Panc1 (cell line): ENCODE measurements at regions not wholly inside any gene's neighbourhood (a gene's known extent, or its start where the extent isn't known, plus 50 kb on each side); places are given as distances from the start of the nearest gene placed in this dataset.

Source experiments
- ATAC-seq: fragments of 200-7000 bp; cut with Tn5 transposase; 2 replicates; pipeline ENCODE4 v1.9.1; 2020; ENCODE audit warnings: mild to moderate bottlenecking, moderate library complexity
- BruUV-seq: library from RNA; stranded (reverse); fragments of 400-500 nt; replicated peaks from 2 replicates; lab custom pipeline; 2021; lab: Mats Ljungman, UMichigan
- CTCF ChIA-PET: fragments of 300-600 bp; sonication (Branson Sonifier 250); formaldehyde crosslinking; loops from one replicate; lab custom pipeline; 2022; ENCODE audit warnings: antibody characterized with exemption; lab: Charles Lee
- POLR2A ChIA-PET: fragments of 300-600 bp; sonication (Branson Sonifier 250); formaldehyde crosslinking; loops from one replicate; lab custom pipeline; 2022; ENCODE audit warnings: antibody characterized with exemption; lab: Charles Lee
- DNase-seq: peaks from one replicate; pipeline ENCODE4 v3.0.0-alpha.2; 2010; ENCODE audit warnings: low read depth, low spot score
- H3K27ac ChIP-seq: 2 replicates; pipeline ENCODE4 v1.5.1; 2011; ENCODE audit warnings: mild to moderate bottlenecking, low read length, inconsistent platforms
- H3K27me3 ChIP-seq: fragments of 200-500 bp; sonication (Bioruptor generic); 2 replicates; pipeline ENCODE4 v1.6.0; 2014; ENCODE audit warnings: low read length, inconsistent platforms; ENCODE audit not compliant: control insufficient read depth, insufficient read depth
- H3K36me3 ChIP-seq: fragments of 200-500 bp; sonication (Bioruptor generic); 2 replicates; pipeline ENCODE4 v1.5.1; 2014; ENCODE audit warnings: inconsistent platforms, mild to moderate bottlenecking, low read length, moderate library complexity; ENCODE audit not compliant: control insufficient read depth, insufficient read depth
- H3K4me1 ChIP-seq: 2 replicates; pipeline ENCODE4 v1.5.1; 2011; ENCODE audit warnings: inconsistent platforms, mild to moderate bottlenecking, low read length, moderate library complexity; ENCODE audit not compliant: control insufficient read depth, insufficient read depth
- H3K4me3 ChIP-seq, 2 experiments: 2 replicates each; pipeline ENCODE4 v1.5.1; 2011 to 2012; ENCODE audit warnings: low read depth in 2 of 2, low read length in 2 of 2, mild to moderate bottlenecking in 2 of 2, inconsistent platforms in 1 of 2, moderate library complexity in 1 of 2
- H3K9me3 ChIP-seq: fragments of 200-500 bp; sonication (Bioruptor generic); 2 replicates; pipeline ENCODE4 v1.5.1; 2014; ENCODE audit warnings: low read depth, mild to moderate bottlenecking, inconsistent platforms, low read length, moderate library complexity; ENCODE audit not compliant: control insufficient read depth, insufficient read depth
- CTCF ChIP-seq: fragments of 450-650 bp; IDR thresholded peaks from 2 replicates; pipeline ENCODE4 v1.5.1; 2017; ENCODE audit warnings: mild to moderate bottlenecking
- POLR2AphosphoS5 ChIP-seq: IDR thresholded peaks from 2 replicates; pipeline ENCODE4 v1.6.1; 2012; ENCODE audit warnings: mild to moderate bottlenecking, low read depth, low read length, moderate library complexity
- REST ChIP-seq, 2 experiments: IDR thresholded peaks; 2 replicates each; pipeline ENCODE4 v1.6.1; 2011 to 2012; ENCODE audit warnings: low read depth in 2 of 2, control low read depth in 1 of 2, low read length in 1 of 2, mild to moderate bottlenecking in 1 of 2, moderate library complexity in 1 of 2; ENCODE audit not compliant: insufficient read depth in 1 of 2
- SIN3A ChIP-seq: IDR thresholded peaks from 2 replicates; pipeline ENCODE4 v1.6.1; 2012; ENCODE audit warnings: low read depth, mild to moderate bottlenecking, low read length, moderate library complexity, borderline replicate concordance; ENCODE audit not compliant: insufficient read depth
- TCF7L2 ChIP-seq: IDR thresholded peaks from 2 replicates; pipeline ENCODE4 v1.6.1; 2011; ENCODE audit warnings: mild to moderate bottlenecking, low read depth, low read length, inconsistent platforms
- in situ Hi-C: cut with HindIII; loops from 2 replicates; pipeline ENCODE4 v1.10.0; 2016; ENCODE audit warnings: low sequenced_read_pairs, low pct_unique_long_range_greater_than_20kb
- intact Hi-C: fragments of 100-400 bp; cut with micrococcal nuclease; formaldehyde crosslinking; loops from one replicate; pipeline ENCODE4 v1.10.0; 2022; ENCODE audit not compliant: unreplicated experiment

- Histone ChIP-seq H3K27ac (no peak overlapping the region), H3K4me1 (no peaks in the 10 kb centered on the region), H3K36me3 (no peaks in the 10 kb centered on the region), H3K27me3 (no peaks in the 10 kb centered on the region), H3K4me3 (no peak overlapping the region), H3K9me3 (no peaks in the 10 kb centered on the region)
- no TSS peak for BruUV-seq
- TF ChIP-seq REST (IDR thresholded peaks at IDR 0.05; ENCODE audit: insufficient read depth in 1 of 2, low read depth in 2 of 2, low read length in 1 of 2) (no peak), POLR2AphosphoS5 (no peak), TCF7L2 (no peak), CTCF (no peak), SIN3A (no peak)
- ATAC-seq: no peak
- DNase-seq: no peak
- POLR2A ChIA-PET: no interaction called here
- in situ Hi-C loops: no loop called here
- CTCF ChIA-PET: no interaction called here
- intact Hi-C loops: no loop called here
Observed at GRCh38 chr2:41706286-41706685, 341.5 kb upstream of the PKDCC start.

- no peak overlapping the region for H3K4me3 ChIP-seq
- no peak for TF ChIP-seq REST (IDR thresholded peaks at IDR 0.05; ENCODE audit: insufficient read depth in 1 of 2, low read depth in 2 of 2, low read length in 1 of 2)
- no peak for TF ChIP-seq TCF7L2
- no peak for TF ChIP-seq CTCF
- no peak for TF ChIP-seq SIN3A
- no peak for TF ChIP-seq POLR2AphosphoS5
- H3K9me3 ChIP-seq: no peaks in the 10 kb centered on the region
- H3K27me3 ChIP-seq: no peaks in the 10 kb centered on the region
- H3K27ac ChIP-seq: no peak overlapping the region
- ATAC-seq (no peak), DNase-seq (no peak)
- in situ Hi-C loops: no loop called here
- H3K4me1 ChIP-seq: no peaks in the 10 kb centered on the region
- no peaks in the 10 kb centered on the region for H3K36me3 ChIP-seq
- ChIA-PET POLR2A (no interaction called here), CTCF (no interaction called here)
- intact Hi-C loops: no loop called here
- BruUV-seq: no TSS peak
Observed at GRCh38 chr2:41707790-41708451, 339.9 kb upstream of the PKDCC start.
